ENCODE measurements at regions not wholly inside any gene's neighbourhood (a gene's known extent, or its start where the extent isn't known, plus 50 kb on each side); places are given as distances from the start of the nearest gene placed in this dataset.

- DNase-seq (ENCODE audit: low read depth in 1 of 2, low spot score in 1 of 2) = no peak
- H3K27me3 ChIP-seq (ENCODE audit: insufficient read depth, poor library complexity, severe bottlenecking) = no peaks in the 10 kb centered on the region
- no peak overlapping the region for H3K27ac ChIP-seq (replicated peaks)
- no peak overlapping the region for H3K4me3 ChIP-seq (replicated peaks; ENCODE audit: insufficient read depth, low read length)
- TF ChIP-seq SPI1 (IDR thresholded peaks at IDR 0.05; ENCODE audit: borderline replicate concordance, low read depth) (no peak), CTCF (IDR thresholded peaks at IDR 0.05; ENCODE audit: insufficient read depth, low read length) (no peak), REST (IDR thresholded peaks at IDR 0.05; ENCODE audit: insufficient replicate concordance, low read depth) (no peak), POLR2AphosphoS5 (IDR thresholded peaks at IDR 0.05; ENCODE audit: low read depth) (no peak), GABPA (IDR thresholded peaks at IDR 0.05; ENCODE audit: low read depth) (no peak)
Observed at GRCh38 chr22:49522582-49523373, 304.9 kb downstream of the BRD1 start.

GRCh38 chr22:49521787-49522224, 305.9 kb downstream of the BRD1 start:
- no peak for DNase-seq (ENCODE audit: low read depth in 1 of 2, low spot score in 1 of 2)
- Histone ChIP-seq H3K4me3 (replicated peaks; ENCODE audit: insufficient read depth, low read length) (no peak overlapping the region), H3K27ac (replicated peaks) (no peak overlapping the region), H3K27me3 (ENCODE audit: insufficient read depth, poor library complexity, severe bottlenecking) (no peaks in the 10 kb centered on the region)
- no peak for TF ChIP-seq REST (IDR thresholded peaks at IDR 0.05; ENCODE audit: insufficient replicate concordance, low read depth)
- TF ChIP-seq GABPA (IDR thresholded peaks at IDR 0.05; ENCODE audit: low read depth) = no peak
- TF ChIP-seq SPI1 (IDR thresholded peaks at IDR 0.05; ENCODE audit: borderline replicate concordance, low read depth) = no peak
- no peak for TF ChIP-seq POLR2AphosphoS5 (IDR thresholded peaks at IDR 0.05; ENCODE audit: low read depth)
- no peak for TF ChIP-seq CTCF (IDR thresholded peaks at IDR 0.05; ENCODE audit: insufficient read depth, low read length)

- Histone ChIP-seq H3K4me3 (replicated peaks; ENCODE audit: insufficient read depth, low read length) (no peak overlapping the region), H3K27me3 (ENCODE audit: insufficient read depth, poor library complexity, severe bottlenecking) (no peaks in the 10 kb centered on the region), H3K27ac (replicated peaks) (no peak overlapping the region)
- no peak for DNase-seq (ENCODE audit: low read depth in 1 of 2, low spot score in 1 of 2)
- TF ChIP-seq REST (IDR thresholded peaks at IDR 0.05; ENCODE audit: insufficient replicate concordance, low read depth) (no peak), POLR2AphosphoS5 (IDR thresholded peaks at IDR 0.05; ENCODE audit: low read depth) (no peak), SPI1 (IDR thresholded peaks at IDR 0.05; ENCODE audit: borderline replicate concordance, low read depth) (no peak), GABPA (IDR thresholded peaks at IDR 0.05; ENCODE audit: low read depth) (no peak), CTCF (IDR thresholded peaks at IDR 0.05; ENCODE audit: insufficient read depth, low read length) (no peak)
Observed at GRCh38 chr22:49519117-49519737, 308.4 kb downstream of the BRD1 start.

Data from HL-60 (cell line).